ENCODE measurements at regions not wholly inside any gene's neighbourhood (a gene's known extent, or its start where the extent isn't known, plus 50 kb on each side); places are given as distances from the start of the nearest gene placed in this dataset.
A peak's percentile ranks its signal among the peaks of the same experiment; 100 is the strongest.

- TF ChIP-seq MAX (IDR thresholded peaks at IDR 0.05; ENCODE audit: low read depth, low read length) = no peak
- no peak overlapping the region for H3K4me3 ChIP-seq (ENCODE audit: low read depth, low read length)
- no peak for DNase-seq (ENCODE audit: low read depth)
These were observed 365.3 kb upstream of the SULF2 start for GRCh38 chr20:48150568-48150967.

GRCh38 chr20:48149902-48150301 lies 364.6 kb upstream of the SULF2 start:
- no peak for DNase-seq (ENCODE audit: low read depth)
- H3K4me3 ChIP-seq (ENCODE audit: low read depth, low read length) = no peak overlapping the region
- TF ChIP-seq MAX (IDR thresholded peaks at IDR 0.05; ENCODE audit: low read depth, low read length) = no peak
- TF ChIP-seq CTCF (IDR thresholded peaks at IDR 0.05; ENCODE audit: low read depth, low read length) = no peak
- no peak for TF ChIP-seq MYC (IDR thresholded peaks at IDR 0.05; ENCODE audit: low read depth, low read length)
- TF ChIP-seq POLR2A (IDR thresholded peaks at IDR 0.05; ENCODE audit: extremely low read depth, insufficient read length) = no peak

GRCh38 chr20:48148916-48149672 lies 363.8 kb upstream of the SULF2 start:
- no peak overlapping the region for H3K4me3 ChIP-seq (ENCODE audit: low read depth, low read length)
- TF ChIP-seq MAX (IDR thresholded peaks at IDR 0.05; ENCODE audit: low read depth, low read length) (no peak), CTCF (IDR thresholded peaks at IDR 0.05; ENCODE audit: low read depth, low read length) (no peak), MYC (IDR thresholded peaks at IDR 0.05; ENCODE audit: low read depth, low read length) (no peak), POLR2A (IDR thresholded peaks at IDR 0.05; ENCODE audit: extremely low read depth, insufficient read length) (no peak)
- peak; percentile 21 for DNase-seq (ENCODE audit: low read depth)

GRCh38 chr20:48148020-48148419 lies 362.7 kb upstream of the SULF2 start:
- no peak for TF ChIP-seq CTCF (IDR thresholded peaks at IDR 0.05; ENCODE audit: low read depth, low read length)
- TF ChIP-seq MYC (IDR thresholded peaks at IDR 0.05; ENCODE audit: low read depth, low read length) = no peak
- no peak for TF ChIP-seq MAX (IDR thresholded peaks at IDR 0.05; ENCODE audit: low read depth, low read length)
- no peak for TF ChIP-seq POLR2A (IDR thresholded peaks at IDR 0.05; ENCODE audit: extremely low read depth, insufficient read length)
- DNase-seq (ENCODE audit: low read depth) = no peak
- H3K4me3 ChIP-seq (ENCODE audit: low read depth, low read length) = no peak overlapping the region

GRCh38 chr20:48147311-48147710 lies 362.0 kb upstream of the SULF2 start:
- no peak for TF ChIP-seq CTCF (IDR thresholded peaks at IDR 0.05; ENCODE audit: low read depth, low read length)
- TF ChIP-seq POLR2A (IDR thresholded peaks at IDR 0.05; ENCODE audit: extremely low read depth, insufficient read length) = no peak
- TF ChIP-seq MAX (IDR thresholded peaks at IDR 0.05; ENCODE audit: low read depth, low read length) = no peak
- TF ChIP-seq MYC (IDR thresholded peaks at IDR 0.05; ENCODE audit: low read depth, low read length) = no peak
- H3K4me3 ChIP-seq (ENCODE audit: low read depth, low read length) = no peak overlapping the region
- DNase-seq (ENCODE audit: low read depth) = no peak

GRCh38 chr20:48146877-48147276 lies 361.6 kb upstream of the SULF2 start:
- TF ChIP-seq MYC (IDR thresholded peaks at IDR 0.05; ENCODE audit: low read depth, low read length) (no peak), CTCF (IDR thresholded peaks at IDR 0.05; ENCODE audit: low read depth, low read length) (no peak), MAX (IDR thresholded peaks at IDR 0.05; ENCODE audit: low read depth, low read length) (no peak), POLR2A (IDR thresholded peaks at IDR 0.05; ENCODE audit: extremely low read depth, insufficient read length) (no peak)
- DNase-seq (ENCODE audit: low read depth) = no peak
- no peak overlapping the region for H3K4me3 ChIP-seq (ENCODE audit: low read depth, low read length)
